Ishikawa (cell line): ENCODE measurements at regions not wholly inside any gene's neighbourhood (a gene's known extent, or its start where the extent isn't known, plus 50 kb on each side); places are given as distances from the start of the nearest gene placed in this dataset.

Source experiments
- CEBPB ChIP-seq: IDR thresholded peaks from 2 replicates; pipeline ENCODE4 v1.6.1; 2012
- CREB1 ChIP-seq: IDR thresholded peaks from 2 replicates; pipeline ENCODE4 v1.6.1; 2012; ENCODE audit warnings: low read depth
- EGR1 ChIP-seq: IDR thresholded peaks from 2 replicates; pipeline ENCODE4 v1.6.1; 2012
- EP300 ChIP-seq: IDR thresholded peaks from 2 replicates; pipeline ENCODE4 v1.6.1; 2012; ENCODE audit warnings: borderline replicate concordance
- FOXM1 ChIP-seq: IDR thresholded peaks from 2 replicates; pipeline ENCODE4 v1.6.1; 2012; ENCODE audit warnings: low read depth, borderline replicate concordance
- MAX ChIP-seq: IDR thresholded peaks from 2 replicates; pipeline ENCODE4 v1.6.1; 2012
- NFIC ChIP-seq: IDR thresholded peaks from 2 replicates; pipeline ENCODE4 v1.6.1; 2012
- RAD21 ChIP-seq: IDR thresholded peaks from 2 replicates; pipeline ENCODE4 v1.6.1; 2012; ENCODE audit warnings: low read depth
- REST ChIP-seq: IDR thresholded peaks from 2 replicates; pipeline ENCODE4 v1.6.1; 2012; ENCODE audit warnings: low read depth, mild to moderate bottlenecking
- TAF1 ChIP-seq: IDR thresholded peaks from 2 replicates; pipeline ENCODE4 v1.6.1; 2012; ENCODE audit warnings: low read depth, mild to moderate bottlenecking
- TCF12 ChIP-seq: IDR thresholded peaks from 2 replicates; pipeline ENCODE4 v1.6.1; 2012; ENCODE audit warnings: low read depth
- TEAD4 ChIP-seq: IDR thresholded peaks from 2 replicates; pipeline ENCODE4 v1.6.1; 2012
- USF1 ChIP-seq: IDR thresholded peaks from 2 replicates; pipeline ENCODE4 v1.6.1; 2012
- YY1 ChIP-seq: IDR thresholded peaks from 2 replicates; pipeline ENCODE4 v1.6.1; 2012; ENCODE audit warnings: low read depth
- ZBTB7A ChIP-seq: IDR thresholded peaks from 2 replicates; pipeline ENCODE4 v1.6.1; 2012; ENCODE audit warnings: low read depth

- TF ChIP-seq CREB1 (no peak), USF1 (no peak), TCF12 (no peak), MAX (no peak), RAD21 (no peak), TEAD4 (no peak), TAF1 (no peak), EP300 (no peak), REST (no peak), CEBPB (no peak), NFIC (no peak), FOXM1 (no peak), ZBTB7A (no peak), YY1 (no peak), EGR1 (no peak)
These were observed 732.6 kb downstream of the KCNJ3 start for GRCh38 chr2:155431004-155431507.

- TF ChIP-seq REST (no peak), ZBTB7A (no peak), EGR1 (no peak), USF1 (no peak), FOXM1 (no peak), NFIC (no peak), MAX (no peak), TCF12 (no peak), TAF1 (no peak), CREB1 (no peak), EP300 (no peak)
These were observed 729.0 kb downstream of the KCNJ3 start for GRCh38 chr2:155427470-155427869.

- TF ChIP-seq ZBTB7A (no peak), TEAD4 (no peak), TAF1 (no peak), RAD21 (no peak)
These were observed 726.0 kb downstream of the KCNJ3 start for GRCh38 chr2:155424518-155424917.

- TF ChIP-seq NFIC: no peak
- TF ChIP-seq TAF1: no peak
- no peak for TF ChIP-seq CEBPB
- no peak for TF ChIP-seq RAD21
- TF ChIP-seq TEAD4: no peak
- TF ChIP-seq MAX: no peak
- no peak for TF ChIP-seq EP300
- no peak for TF ChIP-seq ZBTB7A
- no peak for TF ChIP-seq TCF12
- no peak for TF ChIP-seq EGR1
- no peak for TF ChIP-seq CREB1
- no peak for TF ChIP-seq REST
These were observed 720.3 kb downstream of the KCNJ3 start for GRCh38 chr2:155418753-155419152.

GRCh38 chr2:155412598-155412997 is 714.1 kb downstream of the KCNJ3 start:
- no peak for TF ChIP-seq TCF12
- no peak for TF ChIP-seq MAX
